T follicular helper cell (primary cell): ENCODE measurements at regions not wholly inside any gene's neighbourhood (a gene's known extent, or its start where the extent isn't known, plus 50 kb on each side); places are given as distances from the start of the nearest gene placed in this dataset.
"Not testable (repeated sequence)": the region's sequence is repeated elsewhere in the genome, so short reads cannot be mapped to it uniquely, and the experiment has no call there.

Experiments
- DNase-seq: peaks from one replicate; pipeline ENCODE4 v3.0.0-alpha.2; 2020; ENCODE audit warnings: low read depth

DNA sequence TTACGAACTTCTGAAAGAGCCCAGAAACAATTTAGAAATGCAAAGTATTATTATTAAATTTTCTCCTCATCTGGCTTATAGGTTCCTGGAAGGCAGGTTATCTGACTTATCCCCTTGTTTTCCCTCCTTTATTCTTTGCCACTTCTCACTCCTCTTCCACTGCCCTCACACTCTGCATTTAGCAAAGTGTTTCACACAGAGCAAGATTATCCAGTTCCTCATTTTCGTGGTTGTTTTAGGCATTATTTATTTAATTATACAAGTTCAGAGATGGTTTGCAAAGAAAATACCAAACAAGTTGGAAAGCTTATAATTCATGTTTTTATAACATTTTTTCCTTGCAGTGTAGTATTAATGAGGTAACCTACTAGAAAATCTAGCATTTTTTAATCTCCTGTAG lies 544.9 kb downstream of the NSUN3 start:
- DNase-seq = no peak

DNA sequence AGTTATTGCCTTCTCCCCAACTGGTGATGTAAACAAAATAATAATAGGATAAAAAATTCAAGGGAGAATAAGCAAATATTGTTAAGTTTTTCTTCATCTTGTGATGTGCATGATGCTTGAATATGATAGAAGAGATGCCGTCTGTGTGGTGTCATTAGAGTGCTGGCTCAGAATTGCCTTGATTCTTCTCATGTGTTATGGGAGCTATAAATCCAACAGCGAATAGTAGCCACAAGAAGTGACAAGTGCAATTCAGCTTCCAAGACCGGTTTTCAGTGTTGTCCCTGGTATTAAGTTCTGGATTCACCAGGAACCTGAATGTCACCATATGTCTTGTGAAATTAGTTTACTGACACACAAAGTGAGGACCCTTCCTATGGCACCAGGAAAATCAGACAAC lies 547.0 kb downstream of the NSUN3 start:
- no peak for DNase-seq

DNA sequence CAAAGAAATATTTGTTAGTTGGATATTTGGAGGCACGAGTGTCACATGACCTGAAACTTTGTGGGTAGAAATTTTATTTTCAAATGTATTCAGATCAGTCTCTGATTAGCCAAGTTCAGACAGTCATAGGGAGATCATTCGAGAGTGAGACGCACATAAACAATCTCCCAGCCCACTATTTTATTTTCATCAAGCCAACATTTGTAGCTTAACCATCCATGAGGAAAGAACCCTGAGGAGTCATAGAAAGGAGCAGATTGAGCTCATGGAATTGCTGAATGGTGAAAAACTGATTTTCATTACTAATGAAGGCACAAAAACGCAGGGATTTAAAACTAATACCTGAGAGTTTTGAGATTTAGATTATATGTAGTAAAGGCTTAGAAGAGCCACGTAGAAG lies 548.7 kb downstream of the NSUN3 start:
- no peak for DNase-seq

DNA sequence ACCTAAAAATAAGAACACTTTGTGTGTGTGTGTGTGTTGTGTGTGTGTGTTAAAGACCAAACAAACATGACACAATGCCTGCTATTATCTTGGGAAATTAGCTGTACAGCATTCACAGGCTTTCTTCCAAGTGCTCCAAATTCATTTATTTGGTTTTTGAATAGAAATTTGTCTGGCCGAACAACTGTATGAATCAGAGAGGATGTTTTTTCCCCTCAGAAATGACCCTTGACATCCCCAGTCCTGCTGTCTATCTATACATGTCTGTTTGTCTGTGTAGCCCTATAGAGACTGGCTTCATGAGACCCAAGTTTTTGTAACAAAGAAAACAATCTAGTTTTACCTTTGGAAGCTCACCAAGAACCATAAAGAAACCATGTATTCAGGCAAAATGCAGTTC lies 549.8 kb downstream of the NSUN3 start:
- no peak for DNase-seq

DNA sequence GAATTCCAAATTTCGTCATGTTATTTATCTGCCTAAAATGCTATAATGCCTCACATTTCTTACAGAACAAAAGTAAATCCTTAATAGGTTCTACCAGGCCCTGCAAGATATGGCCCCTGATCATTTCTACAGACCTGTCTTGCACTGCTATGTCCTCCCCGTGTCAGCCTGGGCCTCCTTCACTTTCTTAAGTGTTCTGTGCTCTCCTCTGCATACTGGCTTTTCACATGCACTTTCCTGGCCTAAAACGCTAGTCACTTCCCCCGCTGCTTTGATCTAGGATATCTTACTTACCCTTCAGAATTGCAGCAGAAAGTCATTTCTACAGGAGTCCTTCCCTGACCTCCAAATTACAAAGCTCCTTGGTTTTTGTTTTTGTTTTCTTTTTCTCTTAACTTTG lies 551.3 kb downstream of the NSUN3 start:
- no peak for DNase-seq

DNA sequence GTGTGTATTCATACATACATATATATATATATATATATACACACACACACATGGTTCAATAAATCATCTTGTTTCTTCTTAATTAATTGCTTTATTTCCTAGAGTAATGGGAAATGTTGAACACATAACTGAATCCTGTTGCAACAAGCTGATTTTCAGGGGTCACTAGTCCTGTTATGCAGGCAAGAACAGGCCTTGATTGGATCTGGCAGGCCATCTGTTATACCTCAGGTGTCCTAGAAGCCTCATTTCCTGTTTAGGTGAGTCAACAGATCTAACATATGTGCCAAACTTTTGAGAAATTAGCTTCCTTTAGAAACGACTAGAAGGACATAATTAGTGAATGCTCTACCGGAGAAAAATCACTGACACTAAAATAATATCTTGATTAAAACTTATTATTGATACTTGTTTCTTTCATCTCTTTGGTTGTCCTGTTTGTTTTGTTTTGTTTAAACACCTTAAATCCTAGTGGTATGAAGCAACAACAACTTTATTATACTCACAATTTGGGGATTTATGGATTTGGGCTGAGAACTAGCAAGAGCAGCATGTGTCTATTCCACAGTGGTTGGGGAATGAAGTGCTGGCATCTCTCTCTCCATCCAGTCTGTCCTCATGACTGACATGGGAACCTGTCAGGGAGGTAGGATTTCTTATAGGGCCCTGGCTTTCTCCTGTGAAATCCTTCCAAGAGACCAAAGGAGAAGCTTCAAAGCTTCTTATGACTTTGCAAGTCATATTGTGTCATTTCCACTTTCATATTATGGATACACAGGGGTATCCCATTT lies 552.6 kb downstream of the NSUN3 start:
- DNase-seq = no peak

DNA sequence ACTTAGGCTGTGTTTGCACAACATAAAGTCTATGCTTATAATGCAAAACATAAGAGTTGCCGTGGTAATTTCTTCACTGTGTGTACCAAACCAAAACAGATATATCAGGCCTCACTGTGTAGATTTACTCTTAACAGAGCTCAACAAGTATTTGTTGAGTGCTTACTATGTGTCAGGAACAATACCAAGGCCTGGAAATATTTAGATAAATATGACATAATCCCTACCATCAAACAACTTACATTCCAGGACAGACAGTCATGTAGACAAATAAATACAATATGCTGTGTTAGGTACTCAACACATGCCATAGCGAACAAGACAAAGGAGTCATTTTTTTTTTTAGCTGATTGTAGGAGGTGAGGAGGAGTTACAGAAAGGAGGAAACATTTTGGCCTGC lies 554.0 kb downstream of the NSUN3 start:
- no peak for DNase-seq

DNA sequence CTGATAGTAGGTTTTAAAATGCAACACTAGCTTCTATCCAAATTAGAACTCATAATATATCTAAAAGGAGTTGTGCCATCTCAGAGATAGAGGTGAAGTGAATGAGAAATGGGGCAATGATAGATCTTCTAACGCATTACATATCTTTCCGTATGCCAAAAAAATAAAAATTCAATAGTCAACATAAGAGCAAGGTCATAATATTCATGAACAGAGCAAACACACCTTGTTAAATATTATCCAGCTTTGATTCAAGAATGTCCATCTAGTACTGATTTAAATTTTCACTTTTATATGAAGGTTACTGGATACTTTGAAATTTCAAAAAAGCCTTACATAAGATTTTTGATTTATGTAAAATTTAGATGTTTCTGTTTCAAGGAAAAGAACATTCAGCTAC lies 554.5 kb downstream of the NSUN3 start:
- DNase-seq = no peak

DNA sequence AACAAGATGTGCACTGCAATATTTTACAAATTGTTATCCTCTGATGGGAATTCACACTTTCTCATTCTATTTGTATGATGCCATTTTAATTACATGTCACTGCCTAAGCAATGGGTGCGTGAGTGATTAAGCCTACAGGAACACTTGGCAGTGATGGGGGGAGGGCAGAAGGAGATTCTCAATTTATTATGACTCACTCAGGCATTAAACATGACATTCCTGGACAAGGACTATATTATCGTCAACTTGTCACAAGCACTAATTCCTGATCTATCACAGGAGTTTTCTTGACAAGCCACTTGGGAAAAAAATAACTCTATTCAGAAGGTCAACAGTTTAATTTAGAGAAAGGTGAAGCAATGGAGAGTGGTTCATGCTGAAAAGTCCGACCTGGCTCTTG lies 556.8 kb downstream of the NSUN3 start:
- DNase-seq = no peak

DNA sequence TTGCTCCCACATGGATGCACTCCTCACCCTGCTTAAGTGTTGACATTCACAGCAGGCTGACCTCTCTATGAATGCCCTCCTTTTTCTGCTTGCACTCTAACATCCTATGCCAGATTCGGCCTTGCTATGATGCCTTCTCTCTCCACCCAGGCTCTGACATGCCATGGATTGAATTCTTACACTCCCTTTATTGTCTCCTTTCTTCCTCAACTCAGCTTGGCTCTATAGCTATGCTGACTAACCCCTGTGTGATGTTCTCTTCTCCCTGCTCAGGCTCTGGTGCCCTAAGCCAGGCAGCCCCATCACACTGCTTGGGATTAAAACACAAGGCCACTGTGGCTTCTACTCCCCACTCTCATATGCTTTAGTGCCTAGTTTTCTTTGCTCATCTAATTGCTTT lies 563.7 kb downstream of the NSUN3 start:
- no peak for DNase-seq

DNA sequence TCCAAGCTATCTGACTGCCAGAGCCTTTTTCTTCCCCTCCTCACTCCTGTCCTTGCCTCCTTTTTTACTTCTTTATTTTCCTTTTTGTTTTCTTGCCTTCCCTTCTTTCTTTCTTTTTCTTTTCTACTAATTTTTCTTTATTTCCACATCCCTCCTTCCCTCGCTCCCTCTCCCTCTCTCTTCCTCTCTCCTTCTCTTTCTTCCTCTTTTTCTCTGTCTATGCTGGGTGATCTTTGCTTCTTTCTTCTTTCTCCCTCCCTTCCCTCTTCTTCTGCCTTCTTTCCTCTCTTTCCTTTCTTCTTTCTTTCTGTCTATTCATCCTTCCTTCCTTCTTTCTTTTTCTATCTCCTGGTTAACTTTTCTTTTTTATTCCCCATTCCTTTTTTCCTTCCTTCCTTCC lies 564.8 kb downstream of the NSUN3 start:
- no peak for DNase-seq

DNA sequence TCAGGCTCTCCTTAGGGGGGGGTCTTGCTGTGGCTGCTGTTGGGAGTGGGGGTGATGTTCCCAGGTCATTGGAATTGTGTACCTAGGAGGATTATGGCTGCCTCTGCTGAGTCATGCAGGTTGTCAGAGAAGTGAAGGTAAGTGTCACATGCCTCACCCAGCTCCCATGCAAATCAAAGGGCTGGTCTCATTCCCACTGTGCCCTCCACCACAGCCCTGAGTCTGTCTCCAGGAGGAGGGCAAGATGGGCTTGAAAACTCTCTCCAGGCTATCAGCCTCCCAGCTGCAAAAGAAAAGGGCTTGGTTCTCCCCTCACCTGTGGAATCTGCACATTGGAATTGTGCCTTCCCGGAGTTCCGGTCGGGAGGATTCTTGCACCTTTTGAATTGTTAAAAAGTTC lies 580.5 kb downstream of the NSUN3 start:
- no peak for DNase-seq

DNA sequence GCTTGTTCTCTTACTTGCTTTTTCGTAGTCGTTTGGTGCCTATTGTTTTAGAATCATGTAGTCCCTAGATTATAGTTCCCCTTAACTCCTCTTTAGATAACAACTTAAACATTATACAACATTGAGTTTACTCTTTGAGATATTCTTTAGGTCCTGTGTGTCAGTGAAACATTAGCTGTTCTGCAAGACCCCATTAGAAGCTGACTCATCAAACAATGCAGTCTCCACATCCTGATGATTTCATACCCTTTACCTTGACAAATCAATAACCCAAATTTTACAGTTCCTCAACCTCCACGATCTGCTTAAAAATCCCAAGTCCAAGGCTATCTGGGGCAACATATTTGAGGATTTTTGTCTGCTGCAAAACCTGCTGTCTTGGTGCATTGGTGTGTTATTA lies 582.9 kb downstream of the NSUN3 start:
- DNase-seq = no peak

DNA sequence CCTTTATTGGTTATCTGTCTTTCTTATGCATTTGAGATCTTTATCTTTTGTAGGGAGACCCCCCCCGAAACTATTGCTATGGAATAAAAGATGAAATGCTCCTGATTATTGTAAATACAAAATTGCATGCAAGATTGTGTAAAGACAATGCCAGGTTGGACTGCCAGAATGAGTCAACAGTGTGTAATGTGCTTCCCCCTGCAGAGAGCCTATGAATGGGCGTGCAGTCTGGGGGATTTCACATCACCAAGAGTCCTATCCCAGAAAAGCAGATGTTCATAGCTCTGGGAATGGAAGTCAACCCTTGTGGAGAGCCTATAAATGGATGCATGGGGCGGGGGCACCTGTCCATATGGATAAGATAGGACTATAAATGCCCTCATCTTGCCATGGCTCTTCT lies 584.3 kb downstream of the NSUN3 start:
- no peak for DNase-seq

DNA sequence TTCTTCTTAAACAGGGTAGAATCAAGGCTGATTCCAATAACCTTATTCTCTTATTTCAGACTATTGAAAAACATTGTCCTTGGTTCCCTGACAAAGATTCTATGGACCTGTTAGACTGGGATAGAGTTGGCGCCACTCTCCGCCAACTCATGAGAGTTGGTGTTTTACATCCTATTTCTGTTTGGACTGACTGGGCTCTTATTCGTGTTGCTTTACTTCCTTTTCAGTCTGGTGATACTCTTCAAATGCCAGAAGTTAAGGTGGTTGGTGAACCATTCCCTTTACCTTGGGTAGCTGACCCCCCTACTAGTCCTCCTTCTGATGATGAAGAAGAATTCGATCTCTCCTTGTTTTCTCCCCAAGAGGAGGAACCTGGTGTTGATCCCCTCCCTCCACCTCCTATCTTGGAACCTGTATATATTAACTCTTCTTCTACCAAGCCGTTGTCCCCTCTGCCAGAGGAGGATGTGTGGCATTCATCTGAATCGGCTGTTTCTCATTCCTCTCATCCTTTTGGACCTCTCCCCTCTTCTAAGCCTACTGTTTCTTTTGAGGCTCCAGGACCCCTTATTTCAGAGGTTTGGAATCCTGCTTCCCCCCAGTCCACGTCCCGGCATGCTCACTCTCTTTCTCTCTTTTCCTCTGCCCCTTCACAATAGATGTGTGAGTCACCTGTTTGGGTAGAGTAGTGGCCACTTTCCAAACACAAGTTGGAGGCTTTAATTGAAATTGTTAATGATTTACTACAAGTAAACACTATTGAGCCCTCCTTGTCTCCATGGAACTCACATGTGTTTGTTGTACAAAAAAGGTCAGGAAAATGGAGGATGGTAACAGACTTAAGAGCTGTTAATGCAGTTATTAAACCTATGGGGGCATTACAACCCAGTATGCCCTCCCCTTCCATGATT lies 585.7 kb downstream of the NSUN3 start:
- not testable (repeated sequence) for DNase-seq

DNA sequence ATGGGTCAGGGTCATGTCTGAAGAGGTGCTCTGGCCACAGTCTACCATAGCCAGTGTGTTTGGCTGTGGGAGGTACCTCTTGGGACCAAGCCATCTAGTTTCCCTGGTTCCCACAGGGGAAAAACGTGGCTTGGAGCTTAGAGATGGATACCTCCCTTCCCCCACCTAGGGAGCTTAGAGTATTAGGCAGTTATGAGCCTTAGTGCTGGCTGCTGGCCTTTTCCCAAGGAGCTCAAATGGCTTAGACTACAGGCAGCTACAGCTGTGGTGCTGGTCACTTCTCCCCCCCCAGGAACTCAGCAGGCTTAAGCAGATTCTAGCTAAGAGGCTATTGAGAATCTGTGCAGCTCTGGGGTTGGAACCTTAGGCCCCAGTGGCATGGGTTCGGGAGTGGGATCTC lies 591.2 kb downstream of the NSUN3 start:
- DNase-seq = no peak

DNA sequence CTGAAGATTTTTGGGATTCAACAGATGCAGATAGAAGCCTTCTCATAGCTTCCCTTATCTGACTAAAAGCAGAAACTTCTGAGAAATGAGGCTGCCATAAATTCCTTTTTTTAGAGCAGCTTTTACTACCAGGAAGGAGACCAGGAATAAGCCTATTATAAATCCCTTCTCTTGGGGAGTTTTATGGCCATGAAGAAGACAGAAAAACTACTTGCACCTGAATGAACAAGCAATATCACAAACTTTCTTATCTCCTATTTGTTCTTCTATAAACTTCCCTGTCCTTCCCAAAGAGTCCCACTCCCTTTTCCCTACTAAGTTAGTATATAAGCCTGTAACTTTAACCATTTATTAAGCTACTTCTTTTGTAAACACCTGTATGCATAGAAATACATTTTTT lies 603.1 kb downstream of the NSUN3 start:
- DNase-seq = no peak

DNA sequence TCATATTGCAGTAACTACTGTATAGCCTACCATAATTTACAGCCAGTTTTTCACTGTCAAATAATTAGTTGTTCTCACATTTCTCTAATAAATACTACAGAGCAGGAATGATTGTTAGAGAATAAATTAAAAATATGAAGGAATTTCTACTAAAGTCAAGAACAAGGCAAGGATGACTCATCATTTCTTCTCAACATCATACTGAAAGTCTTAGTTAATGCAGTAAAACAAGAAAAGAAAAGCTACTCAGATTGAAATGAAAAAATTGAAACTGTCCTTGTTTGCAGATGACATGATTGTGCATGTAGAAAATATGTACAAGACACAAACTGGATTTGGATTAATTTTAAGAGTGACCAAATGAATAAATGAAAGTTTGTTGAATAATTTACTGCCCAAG lies 608.2 kb downstream of the NSUN3 start:
- DNase-seq = no peak

DNA sequence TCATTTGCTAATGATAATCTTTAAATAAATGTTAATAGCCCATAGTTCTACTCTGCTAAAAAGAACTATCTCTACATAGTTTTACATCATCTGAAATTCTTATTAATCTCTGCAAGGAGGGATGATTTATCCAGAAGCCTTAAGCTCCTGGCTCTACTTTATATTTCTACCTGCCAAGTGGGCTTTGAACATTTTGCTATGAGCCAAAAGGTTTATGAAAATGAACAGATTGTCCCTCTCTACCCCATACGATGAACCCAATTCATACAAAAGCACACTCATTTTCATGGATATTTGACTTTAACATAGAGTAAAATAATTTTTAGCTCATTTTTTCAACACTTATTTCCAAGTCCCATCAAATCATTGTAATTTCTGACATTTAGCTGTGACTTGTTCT lies 611.0 kb downstream of the NSUN3 start:
- DNase-seq = no peak

DNA sequence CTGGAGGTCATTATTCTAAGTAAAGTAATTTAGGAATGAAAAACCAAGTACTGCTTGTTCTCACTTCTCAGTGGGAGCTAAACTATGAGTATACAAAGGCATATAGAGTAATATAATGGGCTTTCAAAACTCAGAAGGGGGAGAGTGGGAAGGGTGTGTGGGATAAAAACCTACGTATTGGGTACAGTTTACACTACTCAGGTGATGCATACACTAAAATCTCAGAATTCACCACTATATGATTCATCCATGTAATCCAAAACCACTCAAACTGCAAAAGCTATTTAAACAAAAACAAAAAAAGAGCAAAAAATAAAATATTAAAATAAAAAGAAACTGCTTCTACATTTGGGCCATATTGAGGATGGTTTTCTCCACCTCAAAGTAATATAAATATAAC lies 623.3 kb downstream of the NSUN3 start:
- no peak for DNase-seq

DNA sequence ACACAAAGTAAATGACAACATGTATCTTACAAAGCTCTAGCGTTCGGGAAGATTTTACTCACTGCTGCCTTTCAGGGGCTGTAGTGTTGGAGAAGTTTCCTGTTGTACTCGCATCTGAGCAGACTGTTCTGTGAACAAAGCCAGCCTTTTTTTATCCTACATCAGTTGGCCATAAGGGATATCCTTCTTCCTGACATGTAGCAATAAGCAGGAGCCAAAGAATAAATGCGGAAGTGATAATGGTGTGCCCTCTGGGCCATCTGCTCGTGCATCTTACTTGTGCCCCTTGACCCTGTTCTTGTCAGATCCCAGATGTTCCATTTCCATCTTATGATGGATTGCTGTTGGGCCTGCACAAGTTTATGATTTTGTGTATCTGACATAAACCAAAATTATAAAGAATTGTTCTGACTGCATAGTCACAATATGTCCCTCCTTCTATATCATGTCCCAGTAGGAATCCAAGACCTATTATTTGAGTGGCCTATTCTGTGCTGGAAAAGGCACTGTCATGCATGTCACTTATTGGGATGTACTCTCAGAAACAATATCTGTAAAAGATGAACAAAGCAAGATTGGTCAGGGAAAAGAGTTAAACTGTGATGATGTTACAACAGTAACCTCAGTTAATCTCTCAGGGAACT lies 631.3 kb downstream of the NSUN3 start:
- DNase-seq = no peak

DNA sequence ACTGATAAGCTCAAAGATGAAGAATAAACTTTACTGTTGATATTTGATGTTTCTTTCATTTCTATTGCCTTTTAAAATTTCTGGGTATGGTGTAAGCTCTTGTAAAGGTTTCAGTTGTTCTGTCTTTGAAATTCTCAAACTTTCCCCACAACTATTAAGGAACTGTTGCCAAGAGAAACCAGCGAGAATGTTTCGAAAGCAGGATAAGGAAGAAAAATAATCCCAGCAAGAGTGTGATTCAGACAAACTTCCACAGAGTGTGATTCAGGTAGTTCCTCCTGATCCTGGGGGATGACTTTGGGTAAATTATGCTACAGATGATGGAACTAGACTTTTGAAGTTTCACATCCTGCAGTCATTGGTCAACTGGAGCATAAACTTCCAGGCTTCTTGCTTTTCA lies 632.0 kb downstream of the NSUN3 start:
- DNase-seq = no peak

DNA sequence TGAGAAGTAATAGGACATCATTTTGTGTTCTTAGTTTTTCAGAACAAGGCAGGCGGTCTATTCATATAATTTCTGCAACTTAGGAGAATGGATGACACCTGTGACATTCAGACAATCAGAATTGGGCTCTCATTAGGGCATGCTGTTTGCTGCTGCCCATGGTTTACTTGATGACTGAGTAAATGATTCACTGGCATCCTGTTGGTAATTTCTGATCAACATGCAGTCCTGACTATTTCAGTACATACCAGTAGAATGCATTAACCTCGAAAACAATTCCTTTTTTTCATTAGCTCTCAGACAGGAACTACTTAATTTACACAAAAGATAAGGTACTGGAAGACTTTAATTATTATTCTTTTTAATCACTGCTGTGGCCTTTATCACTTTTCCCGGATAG lies 641.6 kb downstream of the NSUN3 start:
- DNase-seq = no peak
